Adrenal gland (tissue), 9 donors: ENCODE measurements at regions not wholly inside any gene's neighbourhood (a gene's known extent, or its start where the extent isn't known, plus 50 kb on each side); places are given as distances from the start of the nearest gene placed in this dataset.

Experiments
- DNase-seq, 7 donors: peaks; one replicate each; pipeline ENCODE4 v3.0.0-alpha.2; 2019 to 2020
- H3K27ac ChIP-seq, 5 donors: fragments of 200-600 bp; sonication (generic) in 4 of 5; 1 replicate in 3 of 5; 2 replicates in 2 of 5; pipeline versions ENCODE4 v1.5.1 to v1.8.0; 2016 to 2020; ENCODE audit warnings: mild to moderate bottlenecking in 1 of 5
- H3K27me3 ChIP-seq: fragments of 200-600 bp; 2 replicates; pipeline ENCODE4 v1.8.0; 2021
- H3K36me3 ChIP-seq, 2 donors: fragments of 200-600 bp; replicated peaks in 1 of 2; 1 replicate in 1 of 2; 2 replicates in 1 of 2; pipeline versions ENCODE4 v1.5.1 to v1.8.0; 2018 to 2022
- H3K4me1 ChIP-seq, 2 donors: fragments of 200-600 bp; replicated peaks in 1 of 2; 1 replicate in 1 of 2; 2 replicates in 1 of 2; pipeline versions ENCODE4 v1.5.1 to v1.8.0; 2018 to 2021
- H3K4me3 ChIP-seq, 4 donors: fragments of 200-600 bp; sonication (generic) in 3 of 4; one replicate each; pipeline ENCODE4 v1.5.1; 2016 to 2018
- H3K9me3 ChIP-seq, 3 donors: fragments of 200-600 bp; sonication (generic) in 1 of 3; replicated peaks in 1 of 3; 1 replicate in 2 of 3; 2 replicates in 1 of 3; pipeline versions ENCODE4 v1.5.1 to v1.8.0; 2016 to 2021
- CTCF ChIP-seq, 6 experiments: fragments of 450-650 bp in 4 of 6; fragments of 200-600 bp in 2 of 6; sonication (generic) in 1 of 6; IDR thresholded peaks; 1 replicate in 5 of 6; 2 replicates in 1 of 6; pipeline versions ENCODE4 v1.5.1 to v1.8.0; 2016 to 2021; ENCODE audit warnings: antibody characterized with exemption in 6 of 6, mild to moderate bottlenecking in 2 of 6, moderate library complexity in 1 of 6
- POLR2A ChIP-seq, 2 donors: fragments of 450-650 bp; IDR thresholded peaks; one replicate each; pipeline ENCODE4 v1.6.1; 2017; ENCODE audit warnings: antibody characterized with exemption in 2 of 2, mild to moderate bottlenecking in 2 of 2, moderate library complexity in 1 of 2
- WGBS, 4 donors: extraction: QIAGEN DNeasy Blood & Tissue Kit in 2 of 4; methylation state at CpG; one replicate each; pipeline versions ENCODE4 v1.1.5 to v1.1.7; 2013 to 2017; 5-methylcytosine and 5-hydroxymethylcytosine counted together
- intact Hi-C, 2 donors: fragments of 100-400 bp; cut with DNase I; formaldehyde crosslinking; loops; one replicate each; pipeline versions ENCODE4 v1.14.1 to v1.15.0; 2022 to 2023
- donor health status: healthy with polysubstance abuse.
- donor health status: Bipolar disorder and iron deficiency.
- donor health status: DM: yes; HTN: yes; CAD: no.
- donor health status: DM: no; HTN: no; CAD: no.
- donor health status: DM: no; HTN: no; CAD: no.

- Histone ChIP-seq H3K27ac (no peak overlapping the region), H3K4me3 (no peak overlapping the region), H3K9me3 (no peaks in the 10 kb centered on the region), H3K4me1 (no peaks in the 10 kb centered on the region), H3K27me3 (no peaks in the 10 kb centered on the region), H3K36me3 (no peaks in the 10 kb centered on the region)
- TF ChIP-seq POLR2A (IDR thresholded peaks at IDR 0.05) (no peak), CTCF (IDR thresholded peaks at IDR 0.05) (no peak)
- intact Hi-C loops = no loop called here
- no peak for DNase-seq
Observed at GRCh38 chr2:6027066-6027465, 334.9 kb downstream of the SOX11 start.

GRCh38 chr2:6031200-6031867 lies 339.1 kb downstream of the SOX11 start:
- no peak for TF ChIP-seq CTCF (IDR thresholded peaks at IDR 0.05)
- no peak for TF ChIP-seq POLR2A (IDR thresholded peaks at IDR 0.05)
- no peaks in the 10 kb centered on the region for H3K9me3 ChIP-seq
- H3K4me3 ChIP-seq = no peak overlapping the region
- DNase-seq = no peak
- no peaks in the 10 kb centered on the region for H3K27me3 ChIP-seq
- intact Hi-C loops = no loop called here
- no peaks in the 10 kb centered on the region for H3K36me3 ChIP-seq
- no peaks in the 10 kb centered on the region for H3K4me1 ChIP-seq
- 65 to 84% (median 72%) methylated on average over 5 of the region's 5 CpGs for WGBS, 4 donors
- no peak overlapping the region for H3K27ac ChIP-seq

- no peak for DNase-seq
- Histone ChIP-seq H3K9me3 (no peaks in the 10 kb centered on the region), H3K36me3 (no peaks in the 10 kb centered on the region), H3K4me3 (no peak overlapping the region), H3K27me3 (no peaks in the 10 kb centered on the region), H3K27ac (no peak overlapping the region), H3K4me1 (no peaks in the 10 kb centered on the region)
- 69 to 74% (median 73%) methylated on average over 4 of the region's 4 CpGs for WGBS, 4 donors
- intact Hi-C loops = no loop called here
- TF ChIP-seq POLR2A (IDR thresholded peaks at IDR 0.05) (no peak), CTCF (IDR thresholded peaks at IDR 0.05) (no peak)
Observed at GRCh38 chr2:6036211-6036610, 344.0 kb downstream of the SOX11 start.

GRCh38 chr2:6043238-6043637 lies 351.1 kb downstream of the SOX11 start:
- no peaks in the 10 kb centered on the region for H3K4me1 ChIP-seq
- 83 to 92% (median 88%) methylated on average over 6 to 9 of the region's 9 CpGs for whole genome bisulfite sequencing, 4 donors
- H3K36me3 ChIP-seq = no peaks in the 10 kb centered on the region
- intact Hi-C loops = no loop called here
- H3K9me3 ChIP-seq = no peaks in the 10 kb centered on the region
- no peaks in the 10 kb centered on the region for H3K27me3 ChIP-seq
- no peak overlapping the region for H3K4me3 ChIP-seq
- no peak overlapping the region for H3K27ac ChIP-seq
- DNase-seq = no peak
- TF ChIP-seq POLR2A (IDR thresholded peaks at IDR 0.05) = no peak
- no peak for TF ChIP-seq CTCF (IDR thresholded peaks at IDR 0.05)
